ENCODE measurements at regions not wholly inside any gene's neighbourhood (a gene's known extent, or its start where the extent isn't known, plus 50 kb on each side); places are given as distances from the start of the nearest gene placed in this dataset.

DNA sequence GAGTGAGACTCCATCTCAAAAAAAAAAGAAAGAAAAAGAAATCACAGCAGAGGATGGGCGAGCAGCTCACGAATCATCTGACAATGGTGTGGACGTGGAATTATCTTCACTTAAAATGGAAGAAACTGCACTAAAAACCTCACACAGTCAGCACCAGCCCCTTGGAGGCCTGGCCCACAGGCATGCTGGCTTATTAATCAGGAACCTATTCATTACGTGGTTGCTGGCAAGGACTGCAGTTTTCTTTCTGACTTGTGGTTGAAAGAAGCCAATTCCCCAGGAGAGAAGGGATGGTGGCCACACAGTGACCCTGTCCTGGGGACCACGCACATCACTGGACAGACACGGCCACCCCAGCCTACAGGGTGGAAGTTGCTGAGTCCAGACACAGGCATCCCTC lies 401.1 kb downstream of the CTTN start:
- Histone ChIP-seq H3K9me2 (ENCODE audit: insufficient read depth) (0 out of 2 replicates have a peak, but pooled peaks cover 3% of the 10 kb centered on the region), H3K4me1 (ENCODE audit: insufficient read depth) (no peaks in the 10 kb centered on the region), H3K27me3 (ENCODE audit: insufficient read depth) (no peaks in the 10 kb centered on the region), H3K36me3 (ENCODE audit: insufficient read depth) (no peaks in the 10 kb centered on the region), H4K20me1 (replicated peaks; ENCODE audit: insufficient read depth) (no peaks in the 10 kb centered on the region; the same call in 1 of the 2 replicates), H3K27ac (ENCODE audit: low read depth) (no peak overlapping the region), H3K79me2 (replicated peaks; ENCODE audit: insufficient read depth) (no peaks in the 10 kb centered on the region), H2AFZ (no peak overlapping the region), H3K4me2 (no peak overlapping the region), H3F3A (replicated peaks; ENCODE audit: low read depth) (no peaks in the 10 kb centered on the region), H3K4me3 (no peak overlapping the region)
- H3K4me1 Mint-ChIP-seq: peaks cover 2% of the 10 kb centered on the region; the same call in 2 of the 3 replicates
- no peak overlapping the region for H3K27ac Mint-ChIP-seq
- TF ChIP-seq CREB1 (CRISPR knock-in tag; IDR thresholded peaks at IDR 0.05; ENCODE audit: low read depth): no peak
- no peak for TF ChIP-seq ZNF114 (CRISPR knock-in tag; IDR thresholded peaks at IDR 0.05)
- TF ChIP-seq STAT1 (IDR thresholded peaks at IDR 0.05; ENCODE audit: unreplicated experiment): no peak
- no peak for TF ChIP-seq POLR2AphosphoS5 (IDR thresholded peaks at IDR 0.05; ENCODE audit: low read depth)
- TF ChIP-seq, protein P1, sequence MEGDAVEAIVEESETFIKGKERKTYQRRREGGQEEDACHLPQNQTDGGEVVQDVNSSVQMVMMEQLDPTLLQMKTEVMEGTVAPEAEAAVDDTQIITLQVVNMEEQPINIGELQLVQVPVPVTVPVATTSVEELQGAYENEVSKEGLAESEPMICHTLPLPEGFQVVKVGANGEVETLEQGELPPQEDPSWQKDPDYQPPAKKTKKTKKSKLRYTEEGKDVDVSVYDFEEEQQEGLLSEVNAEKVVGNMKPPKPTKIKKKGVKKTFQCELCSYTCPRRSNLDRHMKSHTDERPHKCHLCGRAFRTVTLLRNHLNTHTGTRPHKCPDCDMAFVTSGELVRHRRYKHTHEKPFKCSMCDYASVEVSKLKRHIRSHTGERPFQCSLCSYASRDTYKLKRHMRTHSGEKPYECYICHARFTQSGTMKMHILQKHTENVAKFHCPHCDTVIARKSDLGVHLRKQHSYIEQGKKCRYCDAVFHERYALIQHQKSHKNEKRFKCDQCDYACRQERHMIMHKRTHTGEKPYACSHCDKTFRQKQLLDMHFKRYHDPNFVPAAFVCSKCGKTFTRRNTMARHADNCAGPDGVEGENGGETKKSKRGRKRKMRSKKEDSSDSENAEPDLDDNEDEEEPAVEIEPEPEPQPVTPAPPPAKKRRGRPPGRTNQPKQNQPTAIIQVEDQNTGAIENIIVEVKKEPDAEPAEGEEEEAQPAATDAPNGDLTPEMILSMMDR (conservative IDR thresholded peaks at IDR 0.05; ENCODE audit: low read depth in 2 of 2): no peak
- TF ChIP-seq, protein P2, sequence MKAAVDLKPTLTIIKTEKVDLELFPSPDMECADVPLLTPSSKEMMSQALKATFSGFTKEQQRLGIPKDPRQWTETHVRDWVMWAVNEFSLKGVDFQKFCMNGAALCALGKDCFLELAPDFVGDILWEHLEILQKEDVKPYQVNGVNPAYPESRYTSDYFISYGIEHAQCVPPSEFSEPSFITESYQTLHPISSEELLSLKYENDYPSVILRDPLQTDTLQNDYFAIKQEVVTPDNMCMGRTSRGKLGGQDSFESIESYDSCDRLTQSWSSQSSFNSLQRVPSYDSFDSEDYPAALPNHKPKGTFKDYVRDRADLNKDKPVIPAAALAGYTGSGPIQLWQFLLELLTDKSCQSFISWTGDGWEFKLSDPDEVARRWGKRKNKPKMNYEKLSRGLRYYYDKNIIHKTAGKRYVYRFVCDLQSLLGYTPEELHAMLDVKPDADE (IDR thresholded peaks at IDR 0.05): no peak
- H3K36me3 Mint-ChIP-seq (ENCODE audit: low read depth): peaks cover 75% of the 10 kb centered on the region
- H3K27me3 Mint-ChIP-seq (ENCODE audit: insufficient read depth, low read depth, poor library complexity): peaks cover 15% of the 10 kb centered on the region
- no peak for DNase-seq (ENCODE audit: low spot score)
- H3K4me3 Mint-ChIP-seq: no peak overlapping the region
- H3K9me3 Mint-ChIP-seq: peaks cover 19% of the 10 kb centered on the region
- no peak for ATAC-seq

DNA sequence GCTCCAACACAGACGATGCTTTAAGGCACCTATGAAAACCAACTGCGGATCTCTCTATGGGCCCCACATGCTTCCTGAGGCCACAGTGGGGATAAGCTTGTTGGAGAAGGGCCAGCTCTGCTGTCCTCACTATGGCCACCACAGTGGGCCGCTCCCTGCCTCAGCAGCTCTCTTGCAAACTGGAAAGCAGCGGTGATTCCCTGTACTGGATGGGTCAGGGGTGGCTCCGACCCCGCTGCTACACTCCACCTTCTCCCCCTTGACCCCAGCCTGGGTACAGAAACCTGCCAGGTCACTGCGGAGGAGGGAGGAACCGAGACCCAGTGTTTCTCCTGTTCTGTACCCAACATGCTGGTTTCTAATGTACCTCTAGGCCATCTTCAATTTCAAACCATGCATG lies 403.9 kb downstream of the CTTN start:
- peaks cover 2% of the 10 kb centered on the region; the same call in 2 of the 3 replicates for H3K4me1 Mint-ChIP-seq
- DNase-seq (ENCODE audit: low spot score) (no peak), ATAC-seq (no peak)
- no peaks in the 10 kb centered on the region for H3F3A ChIP-seq (replicated peaks; ENCODE audit: low read depth)
- no peaks in the 10 kb centered on the region for H3K4me1 ChIP-seq (ENCODE audit: insufficient read depth)
- no peak overlapping the region for H3K27ac Mint-ChIP-seq
- H3K4me3 Mint-ChIP-seq: no peak overlapping the region
- no peaks in the 10 kb centered on the region; the same call in 1 of the 2 replicates for H4K20me1 ChIP-seq (replicated peaks; ENCODE audit: insufficient read depth)
- no peaks in the 10 kb centered on the region for H3K79me2 ChIP-seq (replicated peaks; ENCODE audit: insufficient read depth)
- no peak overlapping the region for H3K27ac ChIP-seq (ENCODE audit: low read depth)
- peaks cover 2% of the 10 kb centered on the region; the same call in 1 of the 3 replicates for H3K9me3 Mint-ChIP-seq
- H3K27me3 Mint-ChIP-seq (ENCODE audit: insufficient read depth, low read depth, poor library complexity): peaks cover 12% of the 10 kb centered on the region
- H3K36me3 ChIP-seq (ENCODE audit: insufficient read depth): no peaks in the 10 kb centered on the region
- no peak overlapping the region for H3K4me3 ChIP-seq
- 0 out of 2 replicates have a peak, but pooled peaks cover under 1% of the 10 kb centered on the region for H3K9me2 ChIP-seq (ENCODE audit: insufficient read depth)
- no peak overlapping the region for H2AFZ ChIP-seq
- peaks cover 71% of the 10 kb centered on the region for H3K36me3 Mint-ChIP-seq (ENCODE audit: low read depth)
- H3K27me3 ChIP-seq (ENCODE audit: insufficient read depth): no peaks in the 10 kb centered on the region
- H3K4me2 ChIP-seq: no peak overlapping the region
- TF ChIP-seq JUNB (IDR thresholded peaks at IDR 0.05; ENCODE audit: unreplicated experiment): no peak
- TF ChIP-seq EZH2phosphoT487 (IDR thresholded peaks at IDR 0.05; ENCODE audit: unreplicated experiment): no peak
- TF ChIP-seq NANOG (IDR thresholded peaks at IDR 0.05; ENCODE audit: borderline replicate concordance): no peak
- TF ChIP-seq, protein P3, sequence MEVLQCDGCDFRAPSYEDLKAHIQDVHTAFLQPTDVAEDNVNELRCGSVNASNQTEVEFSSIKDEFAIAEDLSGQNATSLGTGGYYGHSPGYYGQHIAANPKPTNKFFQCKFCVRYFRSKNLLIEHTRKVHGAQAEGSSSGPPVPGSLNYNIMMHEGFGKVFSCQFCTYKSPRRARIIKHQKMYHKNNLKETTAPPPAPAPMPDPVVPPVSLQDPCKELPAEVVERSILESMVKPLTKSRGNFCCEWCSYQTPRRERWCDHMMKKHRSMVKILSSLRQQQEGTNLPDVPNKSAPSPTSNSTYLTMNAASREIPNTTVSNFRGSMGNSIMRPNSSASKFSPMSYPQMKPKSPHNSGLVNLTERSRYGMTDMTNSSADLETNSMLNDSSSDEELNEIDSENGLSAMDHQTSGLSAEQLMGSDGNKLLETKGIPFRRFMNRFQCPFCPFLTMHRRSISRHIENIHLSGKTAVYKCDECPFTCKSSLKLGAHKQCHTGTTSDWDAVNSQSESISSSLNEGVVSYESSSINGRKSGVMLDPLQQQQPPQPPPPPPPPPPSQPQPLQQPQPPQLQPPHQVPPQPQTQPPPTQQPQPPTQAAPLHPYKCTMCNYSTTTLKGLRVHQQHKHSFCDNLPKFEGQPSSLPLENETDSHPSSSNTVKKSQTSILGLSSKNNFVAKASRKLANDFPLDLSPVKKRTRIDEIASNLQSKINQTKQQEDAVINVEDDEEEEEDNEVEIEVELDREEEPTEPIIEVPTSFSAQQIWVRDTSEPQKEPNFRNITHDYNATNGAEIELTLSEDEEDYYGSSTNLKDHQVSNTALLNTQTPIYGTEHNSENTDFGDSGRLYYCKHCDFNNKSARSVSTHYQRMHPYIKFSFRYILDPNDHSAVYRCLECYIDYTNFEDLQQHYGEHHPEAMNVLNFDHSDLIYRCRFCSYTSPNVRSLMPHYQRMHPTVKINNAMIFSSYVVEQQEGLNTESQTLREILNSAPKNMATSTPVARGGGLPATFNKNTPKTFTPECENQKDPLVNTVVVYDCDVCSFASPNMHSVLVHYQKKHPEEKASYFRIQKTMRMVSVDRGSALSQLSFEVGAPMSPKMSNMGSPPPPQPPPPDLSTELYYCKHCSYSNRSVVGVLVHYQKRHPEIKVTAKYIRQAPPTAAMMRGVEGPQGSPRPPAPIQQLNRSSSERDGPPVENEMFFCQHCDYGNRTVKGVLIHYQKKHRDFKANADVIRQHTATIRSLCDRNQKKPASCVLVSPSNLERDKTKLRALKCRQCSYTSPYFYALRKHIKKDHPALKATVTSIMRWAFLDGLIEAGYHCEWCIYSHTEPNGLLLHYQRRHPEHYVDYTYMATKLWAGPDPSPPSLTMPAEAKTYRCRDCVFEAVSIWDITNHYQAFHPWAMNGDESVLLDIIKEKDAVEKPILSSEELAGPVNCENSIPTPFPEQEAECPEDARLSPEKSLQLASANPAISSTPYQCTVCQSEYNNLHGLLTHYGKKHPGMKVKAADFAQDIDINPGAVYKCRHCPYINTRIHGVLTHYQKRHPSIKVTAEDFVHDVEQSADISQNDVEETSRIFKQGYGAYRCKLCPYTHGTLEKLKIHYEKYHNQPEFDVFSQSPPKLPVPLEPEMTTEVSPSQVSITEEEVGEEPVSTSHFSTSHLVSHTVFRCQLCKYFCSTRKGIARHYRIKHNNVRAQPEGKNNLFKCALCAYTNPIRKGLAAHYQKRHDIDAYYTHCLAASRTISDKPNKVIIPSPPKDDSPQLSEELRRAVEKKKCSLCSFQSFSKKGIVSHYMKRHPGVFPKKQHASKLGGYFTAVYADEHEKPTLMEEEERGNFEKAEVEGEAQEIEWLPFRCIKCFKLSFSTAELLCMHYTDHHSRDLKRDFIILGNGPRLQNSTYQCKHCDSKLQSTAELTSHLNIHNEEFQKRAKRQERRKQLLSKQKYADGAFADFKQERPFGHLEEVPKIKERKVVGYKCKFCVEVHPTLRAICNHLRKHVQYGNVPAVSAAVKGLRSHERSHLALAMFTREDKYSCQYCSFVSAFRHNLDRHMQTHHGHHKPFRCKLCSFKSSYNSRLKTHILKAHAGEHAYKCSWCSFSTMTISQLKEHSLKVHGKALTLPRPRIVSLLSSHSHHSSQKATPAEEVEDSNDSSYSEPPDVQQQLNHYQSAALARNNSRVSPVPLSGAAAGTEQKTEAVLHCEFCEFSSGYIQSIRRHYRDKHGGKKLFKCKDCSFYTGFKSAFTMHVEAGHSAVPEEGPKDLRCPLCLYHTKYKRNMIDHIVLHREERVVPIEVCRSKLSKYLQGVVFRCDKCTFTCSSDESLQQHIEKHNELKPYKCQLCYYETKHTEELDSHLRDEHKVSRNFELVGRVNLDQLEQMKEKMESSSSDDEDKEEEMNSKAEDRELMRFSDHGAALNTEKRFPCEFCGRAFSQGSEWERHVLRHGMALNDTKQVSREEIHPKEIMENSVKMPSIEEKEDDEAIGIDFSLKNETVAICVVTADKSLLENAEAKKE (CRISPR knock-in tag; IDR thresholded peaks at IDR 0.05): no peak
- TF ChIP-seq, protein P1 (conservative IDR thresholded peaks at IDR 0.05; ENCODE audit: low read depth in 2 of 2): no peak

All from GM23338 (cell line).